Stimulated activated naive CD8-positive, alpha-beta T cell treated with anti-CD3 and anti-CD28 coated beads, Interleukin-15, Interleukin-2, amounts not matched to agents 100 ng/mL and 50 ng/mL, for 24 hours (primary cell): ENCODE measurements at regions not wholly inside any gene's neighbourhood (a gene's known extent, or its start where the extent isn't known, plus 50 kb on each side); places are given as distances from the start of the nearest gene placed in this dataset.

Experiments used
- H3K27ac Mint-ChIP-seq: one replicate; pipeline ENCODE4 v1.8.0; 2021; ENCODE audit warnings: mild to moderate bottlenecking, mixed read lengths
- H3K27me3 Mint-ChIP-seq: one replicate; pipeline ENCODE4 v1.8.0; 2021; ENCODE audit warnings: mixed read lengths
- H3K36me3 Mint-ChIP-seq: one replicate; pipeline ENCODE4 v1.8.0; 2021; ENCODE audit warnings: low read depth, mixed read lengths
- H3K4me1 Mint-ChIP-seq: one replicate; pipeline ENCODE4 v1.8.0; 2021; ENCODE audit warnings: low read depth, mixed read lengths
- H3K4me3 Mint-ChIP-seq: one replicate; pipeline ENCODE4 v1.8.0; 2021; ENCODE audit warnings: mild to moderate bottlenecking, mixed read lengths
- H3K9me3 Mint-ChIP-seq: one replicate; pipeline ENCODE4 v1.8.0; 2021; ENCODE audit warnings: mixed read lengths

GRCh38 chr2:157204401-157204800 is 53.1 kb upstream of the GALNT5 start:
- no peaks in the 10 kb centered on the region for H3K9me3 Mint-ChIP-seq
- peaks cover 6% of the 10 kb centered on the region for H3K27me3 Mint-ChIP-seq
- no peak overlapping the region for H3K27ac Mint-ChIP-seq
- no peaks in the 10 kb centered on the region for H3K36me3 Mint-ChIP-seq
- no peaks in the 10 kb centered on the region for H3K4me1 Mint-ChIP-seq
- no peak overlapping the region for H3K4me3 Mint-ChIP-seq

GRCh38 chr2:157206916-157207315 is 50.6 kb upstream of the GALNT5 start:
- Mint-ChIP-seq H3K27ac (no peak overlapping the region), H3K4me1 (no peaks in the 10 kb centered on the region), H3K9me3 (no peaks in the 10 kb centered on the region), H3K27me3 (peaks cover 6% of the 10 kb centered on the region), H3K36me3 (no peaks in the 10 kb centered on the region), H3K4me3 (no peak overlapping the region)
